ENCODE measurements at regions not wholly inside any gene's neighbourhood (a gene's known extent, or its start where the extent isn't known, plus 50 kb on each side); places are given as distances from the start of the nearest gene placed in this dataset.
"Not testable (repeated sequence)": the region's sequence is repeated elsewhere in the genome, so short reads cannot be mapped to it uniquely, and the experiment has no call there.

GRCh38 chr10:62699148-62699547 lies 105.4 kb upstream of the ADO start:
- Histone ChIP-seq H3K27me3 (ENCODE audit: control insufficient read depth in 3 of 3, insufficient read depth in 3 of 3, low read length in 3 of 3) (no peaks in the 10 kb centered on the region), H3K9me3 (ENCODE audit: control insufficient read depth in 2 of 2, insufficient read depth in 1 of 2, low read depth in 1 of 2, low read length in 1 of 2) (peaks cover 0 to 8% of the 10 kb centered on the region in 2 donors), H3K36me3 (ENCODE audit: control insufficient read depth in 3 of 3, insufficient read depth in 2 of 3, low read depth in 1 of 3, low read length in 3 of 3) (no peaks in the 10 kb centered on the region), H3K27ac (ENCODE audit: low read depth in 1 of 3, low read length in 2 of 3) (no peak overlapping the region), H3K4me1 (ENCODE audit: control insufficient read depth in 3 of 3, insufficient read depth in 2 of 3, low read depth in 1 of 3, low read length in 2 of 3) (no peaks in the 10 kb centered on the region), H3K4me3 (ENCODE audit: low read depth in 1 of 3, low read length in 3 of 3) (no peak overlapping the region)
- FAIRE-seq: no peak
- no peak for DNase-seq

- not testable (repeated sequence) for FAIRE-seq; H3K27me3 ChIP-seq (ENCODE audit: control insufficient read depth in 3 of 3, insufficient read depth in 3 of 3, low read length in 3 of 3); H3K9me3 ChIP-seq (ENCODE audit: control insufficient read depth in 2 of 2, insufficient read depth in 1 of 2, low read depth in 1 of 2, low read length in 1 of 2); H3K4me1 ChIP-seq (ENCODE audit: control insufficient read depth in 3 of 3, insufficient read depth in 2 of 3, low read depth in 1 of 3, low read length in 2 of 3); H3K4me3 ChIP-seq (ENCODE audit: low read depth in 1 of 3, low read length in 3 of 3); DNase-seq; H3K27ac ChIP-seq (ENCODE audit: low read depth in 1 of 3, low read length in 2 of 3); H3K36me3 ChIP-seq (ENCODE audit: control insufficient read depth in 3 of 3, insufficient read depth in 2 of 3, low read depth in 1 of 3, low read length in 3 of 3)
- WGBS, 3 donors: 83 to 96% (median 93%) methylated on average over 3 of the region's 3 CpGs
Measured at GRCh38 chr10:62704121-62704520, 100.4 kb upstream of the ADO start.

GRCh38 chr10:62705789-62706188 lies 98.7 kb upstream of the ADO start:
- WGBS, 3 donors: 87 to 96% (median 95%) methylated on average over 2 of the region's 2 CpGs
- DNase-seq (no peak), FAIRE-seq (no peak)
- no peaks in the 10 kb centered on the region for H3K4me1 ChIP-seq (ENCODE audit: control insufficient read depth in 3 of 3, insufficient read depth in 2 of 3, low read depth in 1 of 3, low read length in 2 of 3)
- H3K27me3 ChIP-seq (ENCODE audit: control insufficient read depth in 3 of 3, insufficient read depth in 3 of 3, low read length in 3 of 3): no peaks in the 10 kb centered on the region
- no peak overlapping the region for H3K27ac ChIP-seq (ENCODE audit: low read depth in 1 of 3, low read length in 2 of 3)
- peaks cover 0 to 3% of the 10 kb centered on the region in 2 donors for H3K9me3 ChIP-seq (ENCODE audit: control insufficient read depth in 2 of 2, insufficient read depth in 1 of 2, low read depth in 1 of 2, low read length in 1 of 2)
- H3K4me3 ChIP-seq (ENCODE audit: low read depth in 1 of 3, low read length in 3 of 3): no peak overlapping the region
- H3K36me3 ChIP-seq (ENCODE audit: control insufficient read depth in 3 of 3, insufficient read depth in 2 of 3, low read depth in 1 of 3, low read length in 3 of 3): no peaks in the 10 kb centered on the region

GRCh38 chr10:62707810-62708209 lies 96.7 kb upstream of the ADO start:
- 91 to 93% (median 93%) methylated on average over 2 of the region's 2 CpGs for WGBS, 3 donors
- H3K9me3 ChIP-seq (ENCODE audit: control insufficient read depth in 2 of 2, insufficient read depth in 1 of 2, low read depth in 1 of 2, low read length in 1 of 2): no peaks in the 10 kb centered on the region
- FAIRE-seq (no peak), DNase-seq (no peak)
- H3K4me3 ChIP-seq (ENCODE audit: low read depth in 1 of 3, low read length in 3 of 3): no peak overlapping the region
- H3K4me1 ChIP-seq (ENCODE audit: control insufficient read depth in 3 of 3, insufficient read depth in 2 of 3, low read depth in 1 of 3, low read length in 2 of 3): no peaks in the 10 kb centered on the region
- no peaks in the 10 kb centered on the region for H3K36me3 ChIP-seq (ENCODE audit: control insufficient read depth in 3 of 3, insufficient read depth in 2 of 3, low read depth in 1 of 3, low read length in 3 of 3)
- no peaks in the 10 kb centered on the region for H3K27me3 ChIP-seq (ENCODE audit: control insufficient read depth in 3 of 3, insufficient read depth in 3 of 3, low read length in 3 of 3)
- H3K27ac ChIP-seq (ENCODE audit: low read depth in 1 of 3, low read length in 2 of 3): no peak overlapping the region

- H3K4me1 ChIP-seq (ENCODE audit: control insufficient read depth in 3 of 3, insufficient read depth in 2 of 3, low read depth in 1 of 3, low read length in 2 of 3): no peaks in the 10 kb centered on the region
- DNase-seq (no peak), FAIRE-seq (no peak)
- H3K27ac ChIP-seq (ENCODE audit: low read depth in 1 of 3, low read length in 2 of 3): no peak overlapping the region
- no peak overlapping the region for H3K4me3 ChIP-seq (ENCODE audit: low read depth in 1 of 3, low read length in 3 of 3)
- no peaks in the 10 kb centered on the region for H3K27me3 ChIP-seq (ENCODE audit: control insufficient read depth in 3 of 3, insufficient read depth in 3 of 3, low read length in 3 of 3)
- no peaks in the 10 kb centered on the region for H3K36me3 ChIP-seq (ENCODE audit: control insufficient read depth in 3 of 3, insufficient read depth in 2 of 3, low read depth in 1 of 3, low read length in 3 of 3)
- 41 to 57% (median 56%) methylated on average over 4 of the region's 4 CpGs for WGBS, 3 donors
- no peaks in the 10 kb centered on the region for H3K9me3 ChIP-seq (ENCODE audit: control insufficient read depth in 2 of 2, insufficient read depth in 1 of 2, low read depth in 1 of 2, low read length in 1 of 2)
Measured at GRCh38 chr10:62708569-62708968, 96.0 kb upstream of the ADO start.

GRCh38 chr10:62709200-62709599 lies 95.3 kb upstream of the ADO start:
- no peaks in the 10 kb centered on the region for H3K36me3 ChIP-seq (ENCODE audit: control insufficient read depth in 3 of 3, insufficient read depth in 2 of 3, low read depth in 1 of 3, low read length in 3 of 3)

GRCh38 chr10:62710182-62710581 lies 94.3 kb upstream of the ADO start:
- 32 to 52% (median 43%) methylated on average over 4 of the region's 4 CpGs for WGBS, 3 donors
- Histone ChIP-seq H3K4me3 (ENCODE audit: low read depth in 1 of 3, low read length in 3 of 3) (no peak overlapping the region), H3K36me3 (ENCODE audit: control insufficient read depth in 3 of 3, insufficient read depth in 2 of 3, low read depth in 1 of 3, low read length in 3 of 3) (no peaks in the 10 kb centered on the region), H3K27me3 (ENCODE audit: control insufficient read depth in 3 of 3, insufficient read depth in 3 of 3, low read length in 3 of 3) (no peaks in the 10 kb centered on the region), H3K4me1 (ENCODE audit: control insufficient read depth in 3 of 3, insufficient read depth in 2 of 3, low read depth in 1 of 3, low read length in 2 of 3) (no peaks in the 10 kb centered on the region), H3K9me3 (ENCODE audit: control insufficient read depth in 2 of 2, insufficient read depth in 1 of 2, low read depth in 1 of 2, low read length in 1 of 2) (no peaks in the 10 kb centered on the region), H3K27ac (ENCODE audit: low read depth in 1 of 3, low read length in 2 of 3) (no peak overlapping the region)
- FAIRE-seq: no peak
- DNase-seq: no peak

More at GRCh38 chr10:62709200-62709599, 95.3 kb upstream of the ADO start:
- FAIRE-seq (no peak), DNase-seq (no peak)
- 63 to 75% (median 71%) methylated on average over 3 of the region's 3 CpGs for WGBS, 3 donors
- Histone ChIP-seq H3K27ac (ENCODE audit: low read depth in 1 of 3, low read length in 2 of 3) (no peak overlapping the region), H3K27me3 (ENCODE audit: control insufficient read depth in 3 of 3, insufficient read depth in 3 of 3, low read length in 3 of 3) (no peaks in the 10 kb centered on the region), H3K9me3 (ENCODE audit: control insufficient read depth in 2 of 2, insufficient read depth in 1 of 2, low read depth in 1 of 2, low read length in 1 of 2) (no peaks in the 10 kb centered on the region), H3K4me1 (ENCODE audit: control insufficient read depth in 3 of 3, insufficient read depth in 2 of 3, low read depth in 1 of 3, low read length in 2 of 3) (no peaks in the 10 kb centered on the region), H3K4me3 (ENCODE audit: low read depth in 1 of 3, low read length in 3 of 3) (no peak overlapping the region)

GRCh38 chr10:62715383-62715782 lies 89.1 kb upstream of the ADO start:
- H3K27me3 ChIP-seq (ENCODE audit: control insufficient read depth in 3 of 3, insufficient read depth in 3 of 3, low read length in 3 of 3): no peaks in the 10 kb centered on the region
- no peaks in the 10 kb centered on the region for H3K36me3 ChIP-seq (ENCODE audit: control insufficient read depth in 3 of 3, insufficient read depth in 2 of 3, low read depth in 1 of 3, low read length in 3 of 3)
- H3K27ac ChIP-seq (ENCODE audit: low read depth in 1 of 3, low read length in 2 of 3): no peak overlapping the region
- H3K4me3 ChIP-seq (ENCODE audit: low read depth in 1 of 3, low read length in 3 of 3): no peak overlapping the region
- no peaks in the 10 kb centered on the region for H3K4me1 ChIP-seq (ENCODE audit: control insufficient read depth in 3 of 3, insufficient read depth in 2 of 3, low read depth in 1 of 3, low read length in 2 of 3)
- no peak for FAIRE-seq
- DNase-seq: no peak
- no peaks in the 10 kb centered on the region for H3K9me3 ChIP-seq (ENCODE audit: control insufficient read depth in 2 of 2, insufficient read depth in 1 of 2, low read depth in 1 of 2, low read length in 1 of 2)

- Histone ChIP-seq H3K36me3 (ENCODE audit: control insufficient read depth in 3 of 3, insufficient read depth in 2 of 3, low read depth in 1 of 3, low read length in 3 of 3) (no peaks in the 10 kb centered on the region), H3K27ac (ENCODE audit: low read depth in 1 of 3, low read length in 2 of 3) (no peak overlapping the region), H3K4me1 (ENCODE audit: control insufficient read depth in 3 of 3, insufficient read depth in 2 of 3, low read depth in 1 of 3, low read length in 2 of 3) (no peaks in the 10 kb centered on the region), H3K27me3 (ENCODE audit: control insufficient read depth in 3 of 3, insufficient read depth in 3 of 3, low read length in 3 of 3) (no peaks in the 10 kb centered on the region), H3K9me3 (ENCODE audit: control insufficient read depth in 2 of 2, insufficient read depth in 1 of 2, low read depth in 1 of 2, low read length in 1 of 2) (no peaks in the 10 kb centered on the region), H3K4me3 (ENCODE audit: low read depth in 1 of 3, low read length in 3 of 3) (no peak overlapping the region)
- no peak for DNase-seq
- 39 to 70% (median 40%) methylated on average over 5 of the region's 5 CpGs for WGBS, 3 donors
- no peak for FAIRE-seq
Measured at GRCh38 chr10:62718585-62718984, 85.9 kb upstream of the ADO start.

Data from small intestine (tissue), 7 donors.